Keratinocyte (primary cell): ENCODE measurements at regions not wholly inside any gene's neighbourhood (a gene's known extent, or its start where the extent isn't known, plus 50 kb on each side); places are given as distances from the start of the nearest gene placed in this dataset.

Source experiments
- DNase-seq: peaks from one replicate; pipeline ENCODE4 v3.0.0-alpha.2; 2011; ENCODE audit warnings: low read depth, missing footprints, low spot score
- FAIRE-seq: peaks from 2 replicates; lab custom pipeline; 2011; peaks lifted over from hg19 to GRCh38; lab: Jason Lieb, UNC
- H2AFZ ChIP-seq: 2 replicates; pipeline ENCODE4 v1.6.0; 2012; ENCODE audit warnings: low read length, control low read depth, inconsistent platforms; ENCODE audit not compliant: control insufficient read depth
- H3K27ac ChIP-seq: 2 replicates; pipeline ENCODE4 v1.5.1; 2011; ENCODE audit warnings: low read length; ENCODE audit not compliant: control insufficient read depth, insufficient read depth
- H3K27me3 ChIP-seq: 3 replicates; pipeline ENCODE4 v1.6.0; 2011; ENCODE audit warnings: low read length; ENCODE audit not compliant: control insufficient read depth, insufficient read depth; ENCODE audit errors: extremely low read depth
- H3K36me3 ChIP-seq, 2 experiments: 2 replicates in 1 of 2; 3 replicates in 1 of 2; pipeline ENCODE4 v1.5.1; 2011; ENCODE audit warnings: low read length in 2 of 2, mild to moderate bottlenecking in 1 of 2; ENCODE audit not compliant: control insufficient read depth in 2 of 2, insufficient read depth in 2 of 2; ENCODE audit errors: extremely low read depth in 1 of 2
- H3K4me1 ChIP-seq: 3 replicates; pipeline ENCODE4 v1.5.1; 2011; ENCODE audit warnings: low read length; ENCODE audit not compliant: control insufficient read depth, insufficient read depth; ENCODE audit errors: extremely low read depth
- H3K4me2 ChIP-seq: 3 replicates; pipeline ENCODE4 v1.6.0; 2011; ENCODE audit warnings: low read depth, low read length; ENCODE audit not compliant: control insufficient read depth, insufficient read depth; ENCODE audit errors: extremely low read depth
- H3K4me3 ChIP-seq, 3 experiments: fragments of 200-600 bp in 1 of 3; sonication (generic) in 1 of 3; 2 replicates in 2 of 3; 3 replicates in 1 of 3; pipeline ENCODE4 v1.5.1; 2011 to 2016; ENCODE audit warnings: low read length in 3 of 3, mild to moderate bottlenecking in 3 of 3, control low read depth in 2 of 3, inconsistent platforms in 1 of 3, low read depth in 1 of 3, mixed read lengths in 1 of 3, mixed run types in 1 of 3, moderate library complexity in 1 of 3; ENCODE audit not compliant: control insufficient read depth in 2 of 3, insufficient read depth in 2 of 3; ENCODE audit errors: extremely low read depth in 1 of 3
- H3K79me2 ChIP-seq: 2 replicates; pipeline ENCODE4 v1.6.0; 2012; ENCODE audit warnings: low read length; ENCODE audit not compliant: control insufficient read depth, insufficient read depth
- H3K9ac ChIP-seq: 3 replicates; pipeline ENCODE4 v1.6.0; 2011; ENCODE audit warnings: low read length; ENCODE audit not compliant: control insufficient read depth, insufficient read depth; ENCODE audit errors: extremely low read depth
- H3K9me1 ChIP-seq: 3 replicates; pipeline ENCODE4 v1.6.0; 2011; ENCODE audit warnings: low read length; ENCODE audit not compliant: control insufficient read depth, insufficient read depth; ENCODE audit errors: extremely low read depth
- H3K9me3 ChIP-seq: 2 replicates; pipeline ENCODE4 v1.5.1; 2012; ENCODE audit warnings: low read depth, low read length; ENCODE audit not compliant: control insufficient read depth
- H4K20me1 ChIP-seq: 3 replicates; pipeline ENCODE4 v1.6.0; 2011; ENCODE audit warnings: low read length; ENCODE audit not compliant: control insufficient read depth, insufficient read depth; ENCODE audit errors: extremely low read depth
- EZH2 ChIP-seq: IDR thresholded peaks from one replicate; pipeline ENCODE4 v1.6.1; 2012; ENCODE audit warnings: inconsistent platforms, mild to moderate bottlenecking, low read length, moderate library complexity
- dilution Hi-C: fragments of 300-500 bp; cut with MboI; formaldehyde crosslinking; loops from one replicate; pipeline ENCODE4 v1.7.0; 2020; ENCODE audit warnings: low sequenced_read_pairs; ENCODE audit not compliant: extremely low pct_ligation_motif_present
- TF ChIP-seq, protein P1 (sequence below), 3 experiments: IDR thresholded peaks in 1 of 3; conservative IDR thresholded peaks in 1 of 3; optimal IDR thresholded peaks in 1 of 3; 2 replicates in 2 of 3; 3 replicates in 1 of 3; pipeline versions ENCODE3 to v1.5.1; 2011; ENCODE audit warnings: low read length in 3 of 3, mild to moderate bottlenecking in 3 of 3, moderate library complexity in 2 of 3, control low read depth in 1 of 3, inconsistent platforms in 1 of 3; ENCODE audit not compliant: insufficient read depth in 2 of 3; ENCODE audit errors: extremely low read depth in 1 of 3

DNA sequence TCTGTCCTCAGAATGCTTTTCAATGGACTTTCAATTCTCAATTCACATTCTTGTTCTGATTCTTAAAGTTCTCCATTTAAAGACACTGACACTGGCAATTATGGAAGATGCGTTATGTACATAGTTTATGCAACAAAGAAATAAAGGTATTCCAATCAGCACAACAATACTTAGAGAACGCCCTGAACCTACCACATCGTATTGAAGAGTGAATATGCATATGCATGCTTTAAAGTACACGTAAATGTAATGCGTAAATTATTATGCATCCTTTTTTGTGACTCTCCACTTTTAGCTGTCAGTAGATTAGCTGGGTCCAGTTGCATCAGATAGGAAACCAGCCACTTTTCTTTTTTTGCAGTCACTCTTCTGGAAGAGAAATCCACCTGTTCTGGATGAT, 83.5 kb downstream of the RBM43 start:
- Histone ChIP-seq H3K4me1 (no peaks in the 10 kb centered on the region), H3K36me3 (no peaks in the 10 kb centered on the region), H3K79me2 (no peaks in the 10 kb centered on the region), H3K9ac (no peak overlapping the region), H3K9me3 (no peaks in the 10 kb centered on the region), H3K27me3 (peaks cover 28% of the 10 kb centered on the region), H3K27ac (no peak overlapping the region), H3K9me1 (no peaks in the 10 kb centered on the region), H4K20me1 (no peaks in the 10 kb centered on the region), H2AFZ (no peak overlapping the region), H3K4me2 (no peak overlapping the region), H3K4me3 (no peak overlapping the region)
- FAIRE-seq = no peak
- dilution Hi-C loops = no loop called here
- no peak for TF ChIP-seq EZH2
- TF ChIP-seq, protein P1, sequence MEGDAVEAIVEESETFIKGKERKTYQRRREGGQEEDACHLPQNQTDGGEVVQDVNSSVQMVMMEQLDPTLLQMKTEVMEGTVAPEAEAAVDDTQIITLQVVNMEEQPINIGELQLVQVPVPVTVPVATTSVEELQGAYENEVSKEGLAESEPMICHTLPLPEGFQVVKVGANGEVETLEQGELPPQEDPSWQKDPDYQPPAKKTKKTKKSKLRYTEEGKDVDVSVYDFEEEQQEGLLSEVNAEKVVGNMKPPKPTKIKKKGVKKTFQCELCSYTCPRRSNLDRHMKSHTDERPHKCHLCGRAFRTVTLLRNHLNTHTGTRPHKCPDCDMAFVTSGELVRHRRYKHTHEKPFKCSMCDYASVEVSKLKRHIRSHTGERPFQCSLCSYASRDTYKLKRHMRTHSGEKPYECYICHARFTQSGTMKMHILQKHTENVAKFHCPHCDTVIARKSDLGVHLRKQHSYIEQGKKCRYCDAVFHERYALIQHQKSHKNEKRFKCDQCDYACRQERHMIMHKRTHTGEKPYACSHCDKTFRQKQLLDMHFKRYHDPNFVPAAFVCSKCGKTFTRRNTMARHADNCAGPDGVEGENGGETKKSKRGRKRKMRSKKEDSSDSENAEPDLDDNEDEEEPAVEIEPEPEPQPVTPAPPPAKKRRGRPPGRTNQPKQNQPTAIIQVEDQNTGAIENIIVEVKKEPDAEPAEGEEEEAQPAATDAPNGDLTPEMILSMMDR (optimal IDR thresholded peaks at IDR 0.05 in 1 of 3, IDR thresholded peaks at IDR 0.05 in 1 of 3, conservative IDR thresholded peaks at IDR 0.05 in 1 of 3; ENCODE audit: extremely low read depth in 1 of 3, insufficient read depth in 2 of 3, low read length in 3 of 3) = no peak
- no peak for DNase-seq

- Histone ChIP-seq H2AFZ (no peak overlapping the region), H4K20me1 (no peaks in the 10 kb centered on the region), H3K36me3 (no peaks in the 10 kb centered on the region), H3K4me2 (no peak overlapping the region), H3K9me1 (no peaks in the 10 kb centered on the region), H3K4me3 (no peak overlapping the region), H3K79me2 (no peaks in the 10 kb centered on the region), H3K27me3 (peaks cover 28% of the 10 kb centered on the region), H3K27ac (no peak overlapping the region), H3K9me3 (no peaks in the 10 kb centered on the region), H3K4me1 (no peaks in the 10 kb centered on the region), H3K9ac (no peak overlapping the region)
- DNase-seq = no peak
- dilution Hi-C loops = no loop called here
- no peak for FAIRE-seq
- no peak for TF ChIP-seq EZH2
- TF ChIP-seq, protein P1 (optimal IDR thresholded peaks at IDR 0.05 in 1 of 3, IDR thresholded peaks at IDR 0.05 in 1 of 3, conservative IDR thresholded peaks at IDR 0.05 in 1 of 3; ENCODE audit: extremely low read depth in 1 of 3, insufficient read depth in 2 of 3, low read length in 3 of 3) = no peak
Measured at GRCh38 chr2:151177756-151178155, 83.9 kb downstream of the RBM43 start.
